ENCODE measurements at regions not wholly inside any gene's neighbourhood (a gene's known extent, or its start where the extent isn't known, plus 50 kb on each side); places are given as distances from the start of the nearest gene placed in this dataset.
"Not testable (repeated sequence)": the region's sequence is repeated elsewhere in the genome, so short reads cannot be mapped to it uniquely, and the experiment has no call there.

DNA sequence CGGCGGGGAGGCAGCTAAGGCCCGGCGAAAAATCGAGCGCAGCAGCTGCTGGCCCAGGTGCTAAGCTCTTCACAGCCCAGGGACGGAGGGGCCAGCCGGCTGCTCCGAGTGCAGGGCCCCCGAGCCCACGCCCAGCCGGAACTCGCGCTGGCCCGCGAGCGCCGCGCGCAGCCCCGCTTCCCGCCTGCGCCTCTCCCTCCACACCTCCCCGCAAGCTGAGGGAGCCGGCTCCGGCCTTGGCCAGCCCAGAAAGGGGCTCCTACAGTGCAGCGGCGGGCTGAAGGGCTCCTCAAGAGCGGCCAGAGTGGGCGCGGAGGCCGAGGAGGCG is 591.7 kb downstream of the TRIB2 start:
- H2AK5ac ChIP-seq (ENCODE audit: low read depth, low read length); H3K23ac ChIP-seq (ENCODE audit: insufficient read length); CTCF ChIA-PET (ENCODE audit: partially characterized antibody); POLR2A ChIA-PET (ENCODE audit: partially characterized antibody); H3K27me3 ChIP-seq (replicated peaks in 1 of 4; ENCODE audit: control insufficient read depth in 3 of 4, extremely low read depth in 1 of 4, insufficient read depth in 3 of 4, low read length in 3 of 4); H3K79me1 ChIP-seq (ENCODE audit: low read depth, low read length); H3K14ac ChIP-seq (ENCODE audit: insufficient read length); FAIRE-seq; H4K8ac ChIP-seq (ENCODE audit: extremely low read depth, insufficient read depth, low read length); H2BK12ac ChIP-seq (ENCODE audit: low read depth, low read length); H3K4ac ChIP-seq (replicated peaks; ENCODE audit: insufficient read length, low read depth, low read length); DNase-seq (ENCODE audit: low read depth in 1 of 2, low spot score in 2 of 2); H2BK120ac ChIP-seq (replicated peaks; ENCODE audit: low read depth, low read length); H3K23me2 ChIP-seq (ENCODE audit: low read depth, low read length); H2BK5ac ChIP-seq (ENCODE audit: low read depth, low read length); H3K9ac ChIP-seq (replicated peaks in 1 of 4; ENCODE audit: extremely low read depth in 1 of 4, low read depth in 3 of 4, low read length in 3 of 4); H2AFZ ChIP-seq (ENCODE audit: low read length); H3K18ac ChIP-seq (ENCODE audit: extremely low read depth, low read length); H3K4me2 ChIP-seq (ENCODE audit: insufficient read depth in 1 of 2, low read depth in 2 of 2, low read length in 2 of 2); H3K36me3 ChIP-seq (ENCODE audit: control insufficient read depth in 2 of 4, insufficient read depth in 4 of 4, low read length in 3 of 4); H2BK15ac ChIP-seq (ENCODE audit: low read length); H3K4me1 ChIP-seq (replicated peaks in 1 of 4; ENCODE audit: control insufficient read depth in 3 of 4, insufficient read depth in 4 of 4, low read length in 3 of 4); H3K4me3 ChIP-seq (ENCODE audit: extremely low read depth in 1 of 4, insufficient read depth in 2 of 4, low read depth in 3 of 4, low read length in 4 of 4); H3K56ac ChIP-seq (replicated peaks; ENCODE audit: insufficient read length, low read depth, low read length); H4K5ac ChIP-seq (ENCODE audit: insufficient read length, low read depth, low read length); H3K27ac ChIP-seq (ENCODE audit: low read depth, low read length); H4K20me1 ChIP-seq (replicated peaks in 1 of 2; ENCODE audit: control insufficient read depth in 1 of 2, insufficient read depth in 2 of 2, low read length in 2 of 2); H3K79me2 ChIP-seq (ENCODE audit: control insufficient read depth in 1 of 2, insufficient read depth in 2 of 2, low read length in 2 of 2); H4K91ac ChIP-seq (replicated peaks; ENCODE audit: insufficient read length, low read length); H2BK20ac ChIP-seq (ENCODE audit: low read length): not testable (repeated sequence)
- WGBS, 2 experiments (ENCODE audit: extremely low coverage in 1 of 2, insufficient coverage in 1 of 2, insufficient read length in 1 of 2, insufficient replicate concordance in 2 of 2, low coverage in 1 of 2, low lambda C conversion rate in 2 of 2, missing lambda C conversion rate in 1 of 2): 90% methylated on average over 13 of the region's 33 CpGs; no CpG with 5 or more reads in 1 of the 2 experiments
- peaks cover 4 to 24% of the 10 kb centered on the region in 2 experiments; a peak in 2 of 4 replicates for H3K9me3 ChIP-seq (ENCODE audit: insufficient read depth in 2 of 2, low read depth in 1 of 2, low read length in 1 of 2)

Measured in H1 (cell line).